CD4-positive, alpha-beta T cell treated with Interleukin-12 subunit alpha and Interleukin-12 subunit beta, for 1 hour (primary cell): ENCODE measurements at regions not wholly inside any gene's neighbourhood (a gene's known extent, or its start where the extent isn't known, plus 50 kb on each side); places are given as distances from the start of the nearest gene placed in this dataset.

Experiments
- DNase-seq: peaks from one replicate; pipeline ENCODE4 v3.0.0-alpha.2; 2020

DNA sequence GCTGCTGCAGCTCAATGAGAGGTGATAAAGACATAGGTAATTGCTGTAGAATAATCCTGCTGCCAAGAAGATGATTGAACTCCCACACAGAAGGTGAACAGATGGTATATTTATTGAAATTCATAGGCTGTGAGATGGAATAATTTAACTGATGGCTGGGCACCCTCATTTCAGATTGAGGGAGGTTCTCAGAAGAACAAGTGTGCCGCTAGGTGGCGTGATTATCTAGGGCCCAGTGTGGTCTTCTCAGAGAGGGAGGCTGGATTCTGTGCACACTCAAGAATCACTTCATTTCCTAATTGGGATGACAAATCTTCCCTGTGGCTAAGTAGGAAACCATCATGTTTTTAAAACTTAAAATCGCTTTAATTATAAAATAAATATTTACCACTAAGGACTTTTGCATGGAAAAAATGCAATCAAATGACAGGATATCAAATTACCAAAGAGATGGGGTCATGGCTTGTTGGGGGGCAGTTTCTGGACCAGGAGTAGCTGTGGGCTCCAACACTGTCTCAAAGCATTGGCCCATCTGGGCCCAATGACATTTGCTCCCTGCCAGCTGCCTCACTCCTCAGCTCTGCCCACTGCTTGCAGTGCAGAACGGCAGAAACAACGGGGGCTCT is 132.3 kb downstream of the SNAPC1 start:
- DNase-seq = peak; percentile 44

DNA sequence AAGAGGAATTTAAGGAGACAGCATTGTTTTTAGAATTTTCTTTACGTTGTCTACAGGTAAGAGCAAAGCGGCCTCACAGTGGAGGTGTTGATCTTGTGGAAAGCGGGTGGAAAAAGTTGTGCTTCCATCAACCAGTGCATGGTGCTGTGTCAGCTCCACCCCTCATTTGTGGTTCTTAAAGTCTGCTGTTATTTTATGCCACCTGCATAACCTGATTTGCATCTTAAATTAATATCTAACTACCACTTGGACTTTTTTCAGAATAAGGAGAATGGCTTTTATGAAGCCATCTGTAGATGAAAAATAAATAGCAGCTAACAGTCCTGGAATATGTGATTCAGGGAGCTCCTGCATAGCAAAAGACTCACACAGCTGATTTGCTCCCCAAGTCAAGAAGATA is 135.1 kb downstream of the SNAPC1 start:
- DNase-seq = no peak

DNA sequence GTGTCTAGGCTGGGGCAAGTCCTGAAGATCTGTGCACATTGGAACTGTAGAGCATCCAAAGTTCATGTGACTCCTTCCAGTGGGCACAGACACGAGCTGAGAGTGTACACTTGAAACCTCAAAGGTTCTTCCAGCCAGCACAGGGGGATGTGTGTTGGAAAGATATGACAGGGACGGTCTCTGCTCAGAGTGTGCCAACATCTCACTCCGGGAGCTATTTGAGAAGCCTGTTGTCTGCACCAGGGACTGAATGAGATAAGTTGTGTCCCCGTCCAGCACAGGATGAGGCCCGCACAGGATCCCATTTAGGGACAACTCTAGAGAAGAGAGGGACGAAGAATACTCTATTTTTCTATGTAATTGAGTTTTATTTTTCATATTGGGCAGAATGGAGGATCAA is 136.3 kb downstream of the SNAPC1 start:
- no peak for DNase-seq

DNA sequence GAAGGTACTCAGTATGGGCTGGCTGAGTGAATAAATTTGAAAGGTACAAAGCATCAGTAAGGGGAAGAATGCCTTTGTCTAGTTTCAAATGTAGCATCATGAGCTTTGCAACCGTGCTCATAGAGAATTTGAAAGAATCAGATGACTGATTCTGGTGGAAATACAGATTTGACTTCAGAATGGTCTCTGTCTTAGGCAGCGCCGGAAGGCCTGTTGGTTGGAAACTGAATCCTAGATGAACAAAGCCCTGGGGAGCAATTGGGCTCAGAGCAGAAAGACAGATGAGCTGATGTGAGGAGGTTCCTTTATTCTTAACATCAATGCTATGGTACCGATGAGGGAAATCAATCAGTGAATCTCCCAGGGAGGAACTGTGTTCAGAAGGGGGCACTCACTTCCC is 137.3 kb downstream of the SNAPC1 start:
- no peak for DNase-seq

DNA sequence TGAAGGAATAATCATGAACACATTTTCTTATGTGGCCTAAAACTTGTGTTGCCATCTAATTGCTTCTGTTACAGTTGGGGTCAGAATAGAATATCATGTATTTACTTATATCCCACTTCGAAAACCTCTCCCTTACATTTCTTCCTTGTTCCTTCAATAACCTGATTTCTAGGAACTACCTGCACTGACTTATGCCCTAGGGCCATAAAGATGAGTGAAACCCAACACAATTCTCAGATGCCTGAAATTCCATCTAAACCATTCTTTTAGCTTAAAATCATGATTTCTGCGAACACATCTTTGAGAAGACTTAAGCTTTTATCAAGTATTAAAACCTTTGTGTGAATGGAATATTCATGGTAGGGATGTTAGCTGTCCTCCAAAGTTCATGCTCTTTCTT is 142.7 kb downstream of the SNAPC1 start:
- no peak for DNase-seq

DNA sequence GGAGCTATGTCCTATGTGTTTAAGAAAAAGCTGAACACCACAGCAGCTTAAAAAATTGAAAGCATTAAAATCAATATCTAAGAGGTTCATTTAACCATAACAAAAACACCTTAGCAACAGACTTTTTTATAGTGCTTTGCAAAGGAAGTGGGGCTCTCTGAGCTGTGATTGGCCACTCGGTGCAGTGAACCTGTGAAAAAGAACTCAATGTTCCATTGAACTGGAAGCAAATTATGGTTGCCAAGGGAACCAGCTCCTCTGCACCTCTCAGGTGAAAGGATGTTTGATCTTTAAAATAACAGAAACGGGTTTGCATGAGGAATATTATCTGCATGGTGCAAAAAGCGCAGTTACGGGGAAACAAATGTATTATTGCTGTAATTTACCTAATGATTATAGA is 149.4 kb downstream of the SNAPC1 start:
- DNase-seq = peak; percentile 20

DNA sequence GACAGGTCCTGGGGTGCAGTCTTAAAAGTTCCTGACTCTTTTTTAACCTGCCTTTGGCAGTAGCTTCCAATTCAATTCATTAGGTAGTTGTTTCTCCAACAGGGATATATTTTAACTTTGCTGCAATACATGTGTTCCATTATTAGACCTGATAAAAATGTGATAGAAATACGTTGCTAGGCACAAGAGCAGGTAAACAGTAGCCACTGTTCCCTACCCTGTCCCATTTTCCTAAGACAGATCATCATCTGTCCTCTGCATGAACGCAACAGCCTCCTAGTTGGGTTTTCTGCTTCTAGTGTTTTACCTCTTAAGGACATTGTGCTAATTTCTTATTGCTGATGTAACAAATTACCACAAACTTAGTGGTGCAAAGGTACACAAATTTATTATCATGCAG is 156.8 kb downstream of the SNAPC1 start:
- no peak for DNase-seq

DNA sequence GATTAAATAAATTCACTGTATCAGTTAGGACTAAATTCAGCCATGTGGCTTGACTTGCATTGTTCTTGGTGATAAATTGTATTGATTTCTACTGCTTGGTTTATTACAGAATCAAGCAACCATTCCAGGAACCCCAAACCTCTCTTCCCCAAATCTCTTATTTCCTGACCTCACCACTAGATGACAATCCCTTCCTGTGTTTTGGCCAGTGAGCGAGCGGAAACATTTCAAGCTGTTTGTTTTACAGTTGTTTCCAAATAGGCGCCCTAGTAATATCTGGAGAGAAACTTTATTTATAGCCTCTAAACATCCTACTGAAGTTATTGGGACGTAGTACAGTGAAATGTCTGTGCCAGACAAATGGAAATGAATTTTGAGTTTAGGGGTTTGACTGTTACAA is 161.1 kb downstream of the SNAPC1 start:
- no peak for DNase-seq

DNA sequence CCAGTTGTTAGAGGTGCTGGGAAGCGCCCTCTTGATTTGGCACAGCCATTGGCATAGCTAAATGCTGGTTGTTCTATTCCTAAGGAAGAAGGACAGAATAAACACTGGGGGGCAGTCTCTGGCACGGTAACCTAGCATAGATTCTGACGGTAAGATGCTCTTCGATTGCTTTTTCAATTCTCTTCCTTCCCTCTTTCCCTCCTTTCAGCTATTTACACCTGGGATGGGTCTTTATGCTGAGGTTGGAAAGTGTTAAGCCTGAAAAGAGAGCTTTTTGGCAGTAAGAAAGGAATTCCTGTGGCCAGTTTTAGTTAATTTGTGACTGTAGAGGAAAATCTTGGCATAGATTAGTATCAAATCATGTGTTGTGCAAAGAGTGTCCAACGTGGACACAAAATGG is 162.8 kb downstream of the SNAPC1 start:
- DNase-seq = peak; percentile 18

DNA sequence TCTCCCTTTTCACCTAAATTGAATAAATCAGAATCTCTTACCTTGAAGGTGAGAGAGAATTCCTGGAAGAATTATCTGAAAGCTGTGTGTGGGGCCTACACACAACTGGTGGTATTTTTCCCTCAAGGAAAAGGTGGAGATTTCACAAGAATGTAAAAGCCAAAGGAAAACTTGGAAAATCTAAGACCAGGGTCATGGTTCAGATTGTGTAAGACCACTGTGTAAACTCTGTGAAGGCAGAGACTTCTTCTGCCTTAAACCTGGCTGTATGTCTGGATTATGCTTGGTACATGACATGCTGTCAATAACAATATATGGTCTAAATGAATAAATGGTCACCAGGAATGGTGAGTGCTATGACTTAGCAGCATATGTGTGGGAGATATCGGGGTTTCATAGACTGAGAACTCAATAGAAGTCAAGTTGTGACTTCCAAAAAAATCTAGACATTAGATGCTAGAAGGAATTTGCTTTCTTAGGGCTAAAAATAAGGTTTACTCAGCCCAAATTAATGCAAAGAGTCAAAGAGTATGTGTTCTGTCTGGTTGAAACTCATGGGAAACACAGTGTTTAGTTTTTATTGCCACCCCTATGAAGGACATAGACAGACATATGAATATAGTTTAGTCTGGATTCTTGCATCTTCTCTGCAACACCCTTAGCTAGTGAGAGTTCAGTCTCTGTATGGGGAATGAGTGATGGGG is 163.7 kb downstream of the SNAPC1 start:
- no peak for DNase-seq

DNA sequence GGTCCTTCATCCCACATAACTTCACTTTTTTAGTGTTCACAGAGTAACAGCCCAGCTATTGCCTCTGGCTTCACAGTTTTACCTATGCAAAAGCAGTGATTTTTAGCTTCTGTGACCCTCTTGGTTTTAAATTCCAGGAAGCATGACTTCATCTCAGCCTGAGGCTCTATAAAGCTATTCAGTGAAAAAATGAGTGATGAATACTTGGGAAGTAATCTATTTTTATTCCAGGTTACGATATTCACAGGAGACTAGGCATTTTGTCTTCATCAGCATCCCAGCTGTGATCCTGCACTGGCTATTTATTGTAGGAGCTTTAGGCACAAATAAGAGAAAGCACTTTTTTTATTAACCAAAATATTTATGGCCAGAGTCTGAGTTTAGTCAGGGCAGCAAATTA is 164.8 kb downstream of the SNAPC1 start:
- DNase-seq = no peak

DNA sequence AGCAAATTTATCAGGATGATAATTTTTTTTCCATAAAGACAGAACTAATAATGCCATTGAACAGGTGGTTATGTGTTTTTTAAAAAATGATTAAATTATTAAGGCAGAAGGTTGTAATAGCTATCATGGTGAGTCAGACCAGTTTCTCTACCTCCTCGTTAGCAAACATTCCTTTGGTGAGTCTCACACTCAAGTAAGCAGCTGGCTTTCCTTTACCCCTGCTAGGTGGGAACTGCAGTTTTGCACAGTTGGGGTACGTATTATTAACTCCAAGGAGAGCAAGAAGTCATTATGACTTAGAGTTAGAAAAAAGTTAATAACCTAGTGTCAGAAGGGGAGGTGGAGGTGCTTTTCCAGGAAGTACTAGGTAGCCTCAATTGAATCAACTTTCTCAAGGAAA is 165.3 kb downstream of the SNAPC1 start:
- no peak for DNase-seq

DNA sequence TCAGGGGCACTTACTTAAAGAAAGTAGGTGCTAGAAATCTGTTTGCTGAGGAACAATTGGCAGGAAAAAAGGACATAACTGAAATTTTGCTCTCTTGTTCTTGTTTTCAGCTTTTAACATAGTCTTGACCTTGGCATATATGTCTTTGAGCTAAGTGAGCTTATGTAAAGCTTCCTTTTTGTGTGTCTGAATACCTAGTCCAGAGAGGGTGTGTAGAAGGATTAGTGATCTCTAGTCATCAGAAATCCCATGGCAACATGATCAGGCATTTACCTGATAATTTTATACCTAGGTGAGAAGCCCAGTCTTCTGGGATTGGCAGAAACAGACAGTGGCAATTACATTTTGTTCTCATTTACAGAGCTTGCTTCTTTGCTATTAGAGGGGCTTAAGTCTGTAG is 166.1 kb downstream of the SNAPC1 start:
- no peak for DNase-seq

DNA sequence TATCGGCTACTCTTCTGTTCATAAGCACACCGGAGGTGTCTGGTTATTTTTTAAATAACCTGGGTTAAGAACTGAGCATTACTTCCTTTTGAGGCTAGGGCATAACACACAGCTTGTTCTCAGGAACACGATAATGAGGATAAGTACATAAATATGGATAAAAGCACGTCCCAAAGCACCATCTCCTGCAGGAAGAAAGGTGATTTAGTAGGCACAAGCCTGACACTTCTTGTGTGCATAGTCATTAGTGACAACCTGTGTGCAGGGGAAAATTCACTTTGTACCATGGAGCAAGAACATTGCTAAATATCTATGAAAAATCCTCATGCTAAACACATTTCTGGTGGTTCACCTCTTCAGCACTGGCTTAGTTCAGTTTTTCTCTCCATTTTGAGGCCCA is 166.5 kb downstream of the SNAPC1 start:
- DNase-seq = no peak

DNA sequence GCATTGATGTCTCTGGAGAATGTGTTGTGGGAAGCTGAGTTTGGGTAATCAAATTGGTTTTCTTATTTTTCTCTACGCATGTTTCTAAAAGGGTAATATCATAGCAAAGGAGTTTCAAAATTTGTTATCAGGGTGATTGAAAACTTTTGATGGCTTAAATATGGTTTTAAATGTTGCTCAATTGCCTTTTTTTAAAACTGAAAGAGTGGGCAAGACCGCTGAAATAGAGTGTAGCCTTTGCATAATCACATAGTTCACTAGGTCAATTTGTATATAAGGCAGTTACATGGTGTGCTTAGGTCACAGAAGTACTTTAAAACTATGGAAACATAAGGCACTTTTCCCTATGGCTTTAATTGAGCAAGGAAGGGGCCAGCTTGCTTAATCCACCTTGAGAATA is 167.4 kb downstream of the SNAPC1 start:
- no peak for DNase-seq

DNA sequence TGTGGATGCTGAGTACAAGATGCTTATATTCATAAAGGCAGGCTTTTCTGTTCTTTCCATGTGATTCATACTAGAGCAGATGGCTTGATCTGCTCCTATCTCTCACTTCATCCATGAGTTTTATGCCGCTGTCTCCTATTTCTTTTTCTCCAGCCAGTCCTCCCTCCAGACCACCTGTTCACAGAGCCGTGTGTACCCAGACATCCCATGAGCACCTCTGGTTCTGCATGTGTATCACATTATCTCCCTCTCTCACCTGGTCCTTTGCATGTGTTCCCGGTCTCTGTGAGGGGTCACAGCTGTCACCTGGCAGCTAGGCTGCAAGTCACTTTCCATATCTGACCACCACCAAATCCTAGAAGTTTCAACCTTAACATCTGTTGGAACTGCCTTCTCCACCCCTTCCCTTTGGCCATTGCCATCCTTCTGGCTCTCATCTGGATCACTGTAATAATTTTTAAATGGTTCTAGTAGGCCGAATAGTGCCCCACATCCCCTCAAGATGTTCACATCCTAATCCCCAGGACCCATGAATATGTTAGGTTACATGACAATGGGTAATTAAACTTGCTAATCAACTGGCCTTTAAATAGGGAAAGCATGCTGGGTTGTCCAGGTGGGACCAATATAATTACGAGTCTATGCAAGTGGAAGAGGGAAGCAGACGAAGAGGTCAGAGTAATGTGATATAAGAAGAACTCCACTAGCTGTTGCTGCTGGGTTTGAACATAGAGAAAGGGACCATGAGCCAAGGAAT is 168.1 kb downstream of the SNAPC1 start:
- no peak for DNase-seq

DNA sequence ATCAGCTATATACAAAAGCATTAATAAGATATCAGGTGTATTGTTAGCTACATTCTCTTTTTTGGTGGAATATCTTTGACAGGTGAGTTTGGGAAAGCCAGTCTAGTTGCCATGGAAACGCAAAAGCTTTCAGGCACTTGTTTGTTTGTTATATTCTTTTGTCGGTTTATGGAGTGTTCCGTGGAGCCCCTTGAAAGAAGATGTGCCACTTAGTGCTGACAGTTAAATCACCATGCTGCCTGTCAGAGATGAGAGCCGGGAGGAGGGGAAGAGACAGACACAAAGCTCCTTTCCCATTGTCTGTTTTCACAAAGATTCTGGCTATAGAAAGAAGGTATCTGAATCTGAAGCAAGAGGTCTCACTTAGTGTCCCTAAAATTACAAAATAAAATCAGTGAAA is 170.8 kb downstream of the SNAPC1 start:
- no peak for DNase-seq

DNA sequence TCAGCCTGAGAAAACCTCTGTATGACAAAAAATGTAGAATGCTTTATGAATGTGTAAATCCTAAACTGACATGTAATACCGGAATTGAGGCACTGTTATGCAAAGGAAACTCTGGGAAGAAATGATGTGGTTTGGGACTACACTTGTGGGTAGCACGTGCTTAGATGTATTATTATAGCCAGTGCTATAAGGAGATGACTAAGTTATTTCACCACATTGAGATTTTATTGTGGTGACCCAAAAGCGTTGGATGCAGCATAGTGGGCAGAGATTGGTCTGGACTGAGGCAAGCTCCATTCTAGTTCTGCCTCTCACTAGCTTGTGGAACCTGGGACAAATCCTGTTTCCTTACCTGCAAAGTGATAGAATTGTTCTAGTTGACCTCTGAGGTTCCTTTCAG is 172.2 kb downstream of the SNAPC1 start:
- no peak for DNase-seq

DNA sequence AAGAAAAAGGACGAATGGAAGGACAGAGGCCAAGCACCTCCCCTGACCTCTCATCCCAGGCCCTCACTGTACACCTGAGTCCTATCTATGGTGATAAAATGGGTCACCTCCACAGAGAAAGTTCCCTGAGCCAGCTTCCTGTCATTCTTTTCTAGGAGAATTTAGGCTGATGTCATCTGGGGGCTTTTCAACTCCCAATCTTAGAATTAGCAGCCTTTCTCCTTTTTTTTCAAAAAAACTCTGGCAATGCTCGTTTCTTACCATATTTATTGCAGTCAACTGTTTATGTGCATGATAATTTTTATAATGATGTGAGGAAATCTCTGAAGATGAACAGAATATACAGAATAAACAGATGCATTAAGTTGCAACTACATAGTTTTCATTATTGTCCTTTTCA is 177.6 kb downstream of the SNAPC1 start:
- DNase-seq = no peak

DNA sequence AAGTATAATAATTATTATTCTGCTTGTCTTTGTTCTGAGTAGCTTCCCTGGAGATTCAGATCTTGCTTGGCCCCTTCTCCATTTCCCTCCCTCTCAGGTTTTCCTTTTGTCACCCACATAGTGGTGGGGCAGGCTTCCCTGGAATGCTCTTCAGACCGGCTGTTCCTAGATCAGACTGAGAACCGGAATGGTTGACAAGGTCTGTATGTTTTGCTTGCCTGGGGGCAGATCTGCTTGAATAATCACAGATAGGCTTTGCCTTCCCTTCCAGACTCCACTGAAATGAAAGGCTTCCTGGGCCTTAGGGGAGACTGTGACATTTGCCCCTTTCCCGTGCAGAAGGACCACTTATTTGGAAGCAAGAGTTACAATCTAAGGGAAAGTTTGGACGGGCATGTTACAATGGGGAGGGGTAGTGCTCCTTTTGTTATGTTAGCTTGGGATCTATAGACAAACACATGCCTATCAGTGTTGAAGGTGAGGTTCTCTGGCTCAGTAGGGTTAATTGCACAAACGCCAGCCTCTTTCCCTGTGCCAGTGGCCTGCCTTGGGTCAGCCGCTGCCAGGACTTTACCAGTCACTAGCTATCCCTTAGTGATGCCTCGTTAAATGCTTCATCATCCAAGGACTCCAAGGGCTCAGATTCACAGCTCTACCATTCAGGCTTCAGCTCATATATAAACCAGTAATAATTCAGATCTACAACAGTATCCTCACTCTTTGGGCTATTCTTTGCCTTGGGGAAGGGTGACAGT is 178.6 kb downstream of the SNAPC1 start:
- DNase-seq = no peak

DNA sequence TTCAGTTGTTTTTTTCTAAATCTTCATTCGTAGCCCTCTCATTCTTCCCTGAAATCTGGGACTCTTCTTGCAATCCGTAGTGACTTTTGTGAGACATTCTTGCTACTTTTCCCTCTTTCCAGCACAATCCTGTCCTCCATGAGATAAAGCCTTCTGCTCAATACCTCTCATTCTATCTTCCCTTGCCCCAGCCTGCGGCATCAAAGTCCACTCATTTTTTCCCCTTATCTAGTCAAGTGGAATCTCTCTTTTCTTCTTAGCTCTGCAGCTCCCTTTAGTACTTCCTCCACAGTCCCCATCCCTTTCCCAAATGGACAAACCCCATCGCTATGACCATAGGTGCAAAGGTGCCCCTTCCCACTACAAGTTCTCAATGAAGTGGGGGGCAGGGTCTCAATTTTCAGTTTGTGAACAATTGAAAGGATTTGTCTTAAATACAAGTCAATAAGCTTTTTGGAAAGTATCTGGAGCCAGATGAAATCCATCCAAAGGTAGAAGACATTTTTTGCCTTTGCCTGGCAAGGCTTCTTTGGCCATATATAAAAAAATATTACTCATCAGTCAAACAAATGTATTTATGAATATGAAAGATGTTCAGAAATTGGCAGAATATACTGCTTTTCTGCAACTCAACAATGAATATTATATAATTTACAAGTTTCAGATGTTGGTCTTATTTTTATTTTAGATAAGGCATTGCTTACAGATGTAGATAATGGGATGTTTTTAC is 179.4 kb downstream of the SNAPC1 start:
- no peak for DNase-seq

DNA sequence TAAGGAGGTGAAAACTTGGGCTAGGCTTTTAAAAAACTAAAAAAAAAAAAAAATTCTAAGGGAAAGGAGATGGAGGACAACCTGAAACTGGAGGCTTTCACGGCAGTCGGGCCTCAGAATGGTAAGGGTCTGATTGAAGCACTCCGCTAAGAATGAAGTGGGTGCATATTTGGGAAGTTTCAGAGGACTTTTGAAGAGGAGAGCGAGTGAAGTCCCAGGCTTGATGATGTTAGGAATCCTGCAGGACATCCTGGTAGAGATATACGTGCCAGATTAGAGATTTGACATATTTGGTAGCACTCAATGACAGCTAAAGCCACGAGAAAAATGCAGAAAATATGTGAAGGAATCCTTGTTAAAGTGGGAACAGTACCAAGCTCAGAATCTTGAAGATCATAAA is 186.2 kb downstream of the SNAPC1 start:
- DNase-seq = no peak

DNA sequence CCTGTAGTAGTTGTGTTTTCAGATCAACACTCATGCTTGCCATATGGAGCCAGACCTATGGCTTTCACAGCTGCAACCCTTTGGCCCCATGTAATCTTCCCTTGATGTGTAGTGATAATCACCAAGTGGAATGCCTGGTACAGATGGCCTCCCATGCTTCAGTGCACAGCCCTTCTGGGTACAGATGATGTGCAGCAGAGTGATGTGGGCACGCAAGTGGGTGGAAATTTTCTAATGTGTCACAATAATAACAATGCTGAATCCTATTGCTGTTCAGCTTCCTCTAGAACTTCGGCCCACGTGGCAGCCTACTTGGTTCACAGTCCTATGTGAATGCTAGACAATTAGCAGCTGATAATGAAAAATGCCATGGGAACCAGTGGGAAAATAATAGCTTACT is 188.1 kb downstream of the SNAPC1 start:
- DNase-seq = no peak
